Activated T-helper 1 cell treated with anti-CD3 and anti-CD28 coated beads, Interleukin-12 subunit alpha, Interleukin-12 subunit beta, Interleukin-2, Interleukin-4 antibody, amounts not matched to agents 30 ng/mL and 10 ng/mL and 1 ng/mL, durations not matched to agents 14 hours and 24 hours and 36 hours (primary cell): ENCODE measurements at regions not wholly inside any gene's neighbourhood (a gene's known extent, or its start where the extent isn't known, plus 50 kb on each side); places are given as distances from the start of the nearest gene placed in this dataset.

Experiments used
- DNase-seq: peaks from one replicate; pipeline ENCODE4 v3.0.0; 2021; ENCODE audit warnings: low spot score
- H3K27ac Mint-ChIP-seq: one replicate; pipeline ENCODE4 v1.8.0; 2021; ENCODE audit warnings: mild to moderate bottlenecking, mixed read lengths
- H3K27me3 Mint-ChIP-seq: one replicate; pipeline ENCODE4 v1.8.0; 2022; ENCODE audit warnings: mild to moderate bottlenecking, moderate library complexity, mixed read lengths; ENCODE audit not compliant: insufficient read depth
- H3K36me3 Mint-ChIP-seq: one replicate; pipeline ENCODE4 v1.8.0; 2021; ENCODE audit warnings: low read depth, mixed read lengths
- H3K4me1 Mint-ChIP-seq: one replicate; pipeline ENCODE4 v1.8.0; 2021; ENCODE audit warnings: low read depth, mixed read lengths
- H3K4me3 Mint-ChIP-seq: one replicate; pipeline ENCODE4 v1.8.0; 2021; ENCODE audit warnings: mild to moderate bottlenecking, moderate library complexity, mixed read lengths
- H3K9me3 Mint-ChIP-seq: one replicate; pipeline ENCODE4 v1.8.0; 2021; ENCODE audit warnings: mixed read lengths
- intact Hi-C: fragments of 100-400 bp; cut with micrococcal nuclease; formaldehyde crosslinking; loops from one replicate; pipeline ENCODE4 v1.15.1; 2024

GRCh38 chr10:20955355-20955893 lies 58.3 kb upstream of the NEBL start:
- H3K4me1 Mint-ChIP-seq = no peaks in the 10 kb centered on the region
- intact Hi-C loops = no loop called here
- DNase-seq = no peak
- no peak overlapping the region for H3K4me3 Mint-ChIP-seq
- H3K36me3 Mint-ChIP-seq = no peaks in the 10 kb centered on the region
- H3K9me3 Mint-ChIP-seq = no peaks in the 10 kb centered on the region
- H3K27me3 Mint-ChIP-seq = no peaks in the 10 kb centered on the region
- no peak overlapping the region for H3K27ac Mint-ChIP-seq

GRCh38 chr10:20954519-20954918 lies 57.4 kb upstream of the NEBL start:
- Mint-ChIP-seq H3K4me1 (no peaks in the 10 kb centered on the region), H3K27ac (no peak overlapping the region)

GRCh38 chr10:20953120-20953519 lies 56.0 kb upstream of the NEBL start:
- Mint-ChIP-seq H3K9me3 (no peaks in the 10 kb centered on the region), H3K27ac (no peak overlapping the region), H3K36me3 (no peaks in the 10 kb centered on the region), H3K27me3 (no peaks in the 10 kb centered on the region), H3K4me1 (no peaks in the 10 kb centered on the region), H3K4me3 (no peak overlapping the region)
- intact Hi-C loops = no loop called here
- DNase-seq = no peak

More at GRCh38 chr10:20954519-20954918, 57.4 kb upstream of the NEBL start:
- no peak for DNase-seq
- Mint-ChIP-seq H3K4me3 (no peak overlapping the region), H3K27me3 (no peaks in the 10 kb centered on the region), H3K9me3 (no peaks in the 10 kb centered on the region), H3K36me3 (no peaks in the 10 kb centered on the region)
- intact Hi-C loops = no loop called here

GRCh38 chr10:20949967-20950366 lies 52.9 kb upstream of the NEBL start:
- no peak overlapping the region for H3K27ac Mint-ChIP-seq
- intact Hi-C loops = no loop called here
- no peaks in the 10 kb centered on the region for H3K4me1 Mint-ChIP-seq
- H3K9me3 Mint-ChIP-seq = no peaks in the 10 kb centered on the region
- no peaks in the 10 kb centered on the region for H3K36me3 Mint-ChIP-seq
- no peak for DNase-seq
- H3K4me3 Mint-ChIP-seq = no peak overlapping the region
- H3K27me3 Mint-ChIP-seq = no peaks in the 10 kb centered on the region

- H3K4me1 Mint-ChIP-seq = no peaks in the 10 kb centered on the region
- intact Hi-C loops = no loop called here
- H3K9me3 Mint-ChIP-seq = no peaks in the 10 kb centered on the region
- no peak overlapping the region for H3K4me3 Mint-ChIP-seq
- no peak for DNase-seq
- no peak overlapping the region for H3K27ac Mint-ChIP-seq
- H3K27me3 Mint-ChIP-seq = no peaks in the 10 kb centered on the region
- no peaks in the 10 kb centered on the region for H3K36me3 Mint-ChIP-seq
Observed at GRCh38 chr10:20948686-20949327, 51.7 kb upstream of the NEBL start.
